Putamen (tissue), 1 donor: ENCODE measurements at regions not wholly inside any gene's neighbourhood (a gene's known extent, or its start where the extent isn't known, plus 50 kb on each side); places are given as distances from the start of the nearest gene placed in this dataset.
"Not testable (repeated sequence)": the region's sequence is repeated elsewhere in the genome, so short reads cannot be mapped to it uniquely, and the experiment has no call there.

Source experiments
- DNase-seq: peaks from one replicate; pipeline ENCODE4 v3.0.0-alpha.2; 2016; ENCODE audit warnings: low spot score

DNA sequence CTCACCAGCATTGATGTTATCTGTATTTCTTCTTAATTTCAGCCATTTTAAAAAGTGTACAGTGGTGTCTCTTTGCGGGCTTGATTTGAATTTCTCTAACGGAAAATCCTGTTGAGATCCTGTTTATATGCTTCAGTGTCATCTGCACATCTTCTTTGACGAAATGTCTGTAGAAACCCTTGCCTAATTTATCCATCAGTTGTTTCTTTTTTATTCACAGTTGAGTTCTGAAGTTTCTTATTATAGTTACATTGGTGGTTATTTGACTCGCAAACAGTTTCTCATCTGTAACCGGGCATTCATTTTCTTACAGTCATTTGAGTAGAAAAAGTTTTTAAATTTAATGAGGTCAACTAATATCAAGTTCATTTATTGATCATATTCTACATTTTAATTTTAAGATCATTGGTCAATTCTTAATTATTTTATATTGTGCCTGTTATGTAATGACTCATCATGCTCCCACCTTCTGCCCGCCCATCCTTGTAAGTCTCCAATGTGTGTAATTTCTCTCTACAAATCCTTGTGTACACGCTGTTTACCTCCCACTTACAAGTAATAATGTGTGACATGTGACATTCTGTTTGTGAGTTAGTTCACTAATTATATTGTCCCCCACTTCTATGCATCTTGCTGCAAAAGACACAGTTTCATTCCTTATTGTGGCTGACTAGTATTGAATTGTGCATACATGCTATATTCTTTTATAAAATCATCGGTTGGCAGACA, 1242.8 kb downstream of the TMEM121 start:
- DNase-seq, result not testable (repeated sequence)

- DNase-seq, result not testable (repeated sequence)
Observed at GRCh38 chr14:106770158-106770672, 1243.8 kb downstream of the TMEM121 start.

DNA sequence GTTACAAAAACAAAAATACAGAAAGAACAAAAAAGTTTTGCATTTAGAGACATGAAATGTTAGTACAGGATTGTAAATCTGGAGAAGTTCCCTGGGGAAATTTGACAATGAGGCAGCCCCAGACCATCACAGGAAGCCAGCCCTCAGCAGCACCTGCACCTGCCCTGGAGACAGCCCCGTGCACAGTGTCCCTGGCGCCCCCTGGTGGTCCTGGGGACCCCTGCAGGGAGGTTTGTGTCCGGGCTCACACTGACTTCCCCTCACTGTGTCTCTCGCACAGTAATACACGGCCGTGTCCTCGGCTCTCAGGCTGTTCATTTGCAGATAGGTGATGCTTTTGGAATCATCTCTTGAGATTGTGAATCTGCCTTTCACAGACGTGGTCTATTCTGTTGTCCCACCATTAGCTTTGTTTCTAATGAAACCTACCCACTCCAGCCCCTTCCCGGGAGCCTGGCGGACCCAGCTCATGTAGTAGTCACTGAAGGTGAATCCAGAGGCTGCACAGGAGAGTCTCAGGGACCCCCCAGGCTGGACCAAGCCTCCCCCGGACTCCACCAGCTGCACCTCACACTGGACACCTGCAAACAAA, 1248.6 kb downstream of the TMEM121 start:
- not testable (repeated sequence) for DNase-seq

GRCh38 chr14:106776395-106776983, 1250.1 kb downstream of the TMEM121 start:
- no peak for DNase-seq

DNA sequence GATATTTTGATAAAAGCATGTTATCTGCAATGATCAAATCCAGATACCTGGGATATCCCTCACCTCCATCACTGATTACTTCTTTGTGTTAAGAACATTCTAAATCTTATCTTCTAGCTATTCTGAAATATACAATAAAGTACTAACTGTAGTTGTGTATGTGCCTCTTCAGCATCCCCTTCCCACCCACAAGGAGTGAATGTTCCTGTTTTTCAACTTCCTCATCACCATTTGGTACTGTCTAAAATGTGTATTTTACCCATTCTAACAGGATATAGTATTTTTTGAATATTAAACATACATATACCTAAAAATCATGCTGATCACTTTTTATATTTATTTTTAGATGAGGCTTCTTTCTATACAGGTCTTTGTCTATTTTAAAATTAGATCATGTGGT, 1252.6 kb downstream of the TMEM121 start:
- no peak for DNase-seq

- DNase-seq, result no peak
Observed at GRCh38 chr14:106786697-106787096, 1260.3 kb downstream of the TMEM121 start.

GRCh38 chr14:106787626-106788025, 1261.2 kb downstream of the TMEM121 start:
- DNase-seq, result no peak

- DNase-seq, result no peak
Observed at GRCh38 chr14:106788534-106788933, 1262.2 kb downstream of the TMEM121 start.

DNA sequence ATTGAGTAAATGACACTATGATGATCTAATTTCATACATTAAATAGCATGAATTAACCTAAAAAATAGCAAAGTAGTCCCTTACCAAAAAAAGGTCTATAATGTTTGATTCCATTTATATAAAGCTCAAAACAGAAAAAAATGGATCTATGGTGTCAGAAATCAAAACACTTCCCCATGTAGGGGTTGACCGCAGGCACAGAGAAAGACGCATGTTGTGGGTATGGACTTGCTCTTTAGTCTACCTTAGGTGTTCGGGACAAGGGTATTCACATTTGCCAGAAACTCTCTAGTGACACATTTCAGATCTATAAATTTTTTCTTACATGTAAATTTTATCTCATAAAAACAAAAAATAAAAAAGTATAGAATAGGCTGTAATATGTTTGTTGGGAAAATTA, 1262.9 kb downstream of the TMEM121 start:
- no peak for DNase-seq

GRCh38 chr14:106790189-106791036, 1264.0 kb downstream of the TMEM121 start:
- DNase-seq, result no peak

DNA sequence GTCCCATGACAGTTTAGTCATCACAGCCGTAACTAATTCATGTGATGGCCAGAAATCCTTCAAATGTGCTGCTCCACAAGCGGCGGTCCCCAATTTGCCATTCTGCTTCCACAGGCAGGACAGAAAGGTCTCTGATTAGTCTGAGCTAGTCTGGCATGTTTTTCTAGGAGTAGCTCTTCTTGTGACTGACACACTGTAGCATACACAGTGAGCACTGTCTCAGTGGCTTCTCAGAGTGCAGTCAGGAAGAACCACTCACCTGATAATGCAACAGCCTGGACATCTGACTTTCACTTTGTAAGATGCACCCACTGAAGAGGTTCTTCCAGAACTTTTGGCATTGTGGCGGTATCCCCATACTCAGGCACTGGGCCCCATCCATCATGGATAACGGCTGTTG, 1266.2 kb downstream of the TMEM121 start:
- no peak for DNase-seq

DNA sequence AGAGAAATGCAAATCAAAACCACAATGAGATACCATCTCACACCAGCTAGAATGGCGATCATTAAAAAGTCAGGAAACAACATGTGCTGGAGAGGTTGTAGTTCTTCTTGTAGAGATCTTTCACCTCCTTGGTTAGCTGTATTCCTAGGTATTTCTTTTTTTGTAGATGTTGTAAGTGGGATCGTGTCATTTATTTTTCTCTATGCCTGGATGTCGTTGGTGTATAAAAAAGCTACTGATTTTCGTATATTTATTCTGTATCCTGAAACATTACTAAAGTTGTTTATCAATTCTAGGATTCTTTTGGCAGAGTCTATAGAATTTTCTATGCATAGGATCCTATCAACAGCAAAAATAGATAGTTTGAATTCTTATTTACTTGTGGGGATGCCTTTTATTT, 1271.8 kb downstream of the TMEM121 start:
- not testable (repeated sequence) for DNase-seq

- no peak for DNase-seq
Observed at GRCh38 chr14:106802413-106803364, 1276.3 kb downstream of the TMEM121 start.

- no peak for DNase-seq
Observed at GRCh38 chr14:106803379-106803778, 1277.0 kb downstream of the TMEM121 start.

GRCh38 chr14:106807493-106807892, 1281.1 kb downstream of the TMEM121 start:
- DNase-seq, result no peak

GRCh38 chr14:106808458-106808857, 1282.1 kb downstream of the TMEM121 start:
- DNase-seq, result no peak

DNA sequence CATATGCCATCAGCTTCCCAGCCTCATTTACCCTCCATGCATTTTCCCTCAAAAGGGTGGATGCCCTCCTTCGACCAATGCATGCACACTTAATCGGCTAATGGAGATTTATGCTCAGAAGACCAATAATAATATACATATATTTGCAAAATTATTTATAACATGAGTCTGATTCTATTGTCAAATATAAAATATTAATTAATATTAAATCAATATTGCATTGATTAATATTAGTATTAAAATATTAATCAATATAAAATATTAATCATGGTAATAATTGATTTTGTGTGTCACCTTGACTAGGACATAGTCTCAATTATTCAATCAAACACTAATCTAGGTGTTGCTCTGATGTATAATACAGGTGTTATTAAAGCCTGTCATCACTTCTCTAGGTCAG, 1282.5 kb downstream of the TMEM121 start:
- DNase-seq, result no peak

- no peak for DNase-seq
Observed at GRCh38 chr14:106809615-106810014, 1283.2 kb downstream of the TMEM121 start.

DNA sequence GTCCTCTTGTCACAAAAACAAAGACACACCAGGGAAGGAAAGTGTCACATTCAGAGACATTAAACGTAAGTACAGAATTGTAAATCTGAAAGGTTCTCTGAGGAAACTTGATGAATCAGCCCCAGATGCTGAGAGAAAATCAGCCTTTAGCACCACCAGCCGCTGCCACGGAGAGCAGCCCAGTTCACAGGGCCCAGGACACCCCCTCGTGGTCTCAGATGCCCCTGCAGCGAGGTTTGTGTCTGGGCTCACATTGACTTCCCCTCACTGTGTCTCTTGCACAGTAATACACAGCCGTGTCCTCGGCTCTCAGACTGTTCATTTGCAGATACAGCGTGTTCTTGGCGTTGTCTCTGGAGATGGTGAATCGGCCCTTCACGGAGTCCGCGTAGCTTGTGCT, 1283.8 kb downstream of the TMEM121 start:
- DNase-seq, result not testable (repeated sequence)

- no peak for DNase-seq
Observed at GRCh38 chr14:106811162-106811561, 1284.8 kb downstream of the TMEM121 start.
